A673 (cell line): ENCODE measurements at regions not wholly inside any gene's neighbourhood (a gene's known extent, or its start where the extent isn't known, plus 50 kb on each side); places are given as distances from the start of the nearest gene placed in this dataset.

Experiments used
- EZH2 ChIP-seq: fragments of 200-600 bp; sonication (generic); IDR thresholded peaks from 2 replicates; pipeline ENCODE4 v1.6.1; 2017; ENCODE audit warnings: borderline replicate concordance, low read depth, mild to moderate bottlenecking, mixed read lengths, antibody characterized with exemption, low read length; ENCODE audit not compliant: poor library complexity, severe bottlenecking
- TF ChIP-seq, protein P1 (sequence below): fragments of 300-800, 200-600 bp; sonication (generic); conservative IDR thresholded peaks from 2 replicates; pipeline ENCODE4 v1.5.1; 2017; ENCODE audit warnings: low read depth, mild to moderate bottlenecking, antibody characterized with exemption, low read length, moderate library complexity, mixed read lengths

DNA sequence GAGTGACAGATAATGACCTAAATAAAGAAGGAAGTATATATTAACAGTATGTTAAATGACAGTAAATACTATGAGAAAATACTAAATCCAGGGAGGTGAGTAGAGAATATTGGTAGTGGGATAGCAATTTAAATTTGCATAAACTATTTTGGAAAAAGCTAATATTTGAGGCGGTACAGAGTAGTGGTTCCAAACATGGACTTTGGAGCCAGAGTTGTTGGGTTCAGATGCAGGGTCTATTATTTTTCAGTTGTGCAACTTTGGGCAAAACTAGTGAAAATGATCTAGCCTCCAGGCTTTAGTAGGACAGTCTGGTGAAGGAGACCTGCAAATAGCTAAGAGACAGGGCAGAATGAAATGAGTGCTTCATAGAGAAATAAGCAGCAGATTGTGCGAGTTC lies 84.8 kb upstream of the SOX3 start:
- TF ChIP-seq, protein P1, sequence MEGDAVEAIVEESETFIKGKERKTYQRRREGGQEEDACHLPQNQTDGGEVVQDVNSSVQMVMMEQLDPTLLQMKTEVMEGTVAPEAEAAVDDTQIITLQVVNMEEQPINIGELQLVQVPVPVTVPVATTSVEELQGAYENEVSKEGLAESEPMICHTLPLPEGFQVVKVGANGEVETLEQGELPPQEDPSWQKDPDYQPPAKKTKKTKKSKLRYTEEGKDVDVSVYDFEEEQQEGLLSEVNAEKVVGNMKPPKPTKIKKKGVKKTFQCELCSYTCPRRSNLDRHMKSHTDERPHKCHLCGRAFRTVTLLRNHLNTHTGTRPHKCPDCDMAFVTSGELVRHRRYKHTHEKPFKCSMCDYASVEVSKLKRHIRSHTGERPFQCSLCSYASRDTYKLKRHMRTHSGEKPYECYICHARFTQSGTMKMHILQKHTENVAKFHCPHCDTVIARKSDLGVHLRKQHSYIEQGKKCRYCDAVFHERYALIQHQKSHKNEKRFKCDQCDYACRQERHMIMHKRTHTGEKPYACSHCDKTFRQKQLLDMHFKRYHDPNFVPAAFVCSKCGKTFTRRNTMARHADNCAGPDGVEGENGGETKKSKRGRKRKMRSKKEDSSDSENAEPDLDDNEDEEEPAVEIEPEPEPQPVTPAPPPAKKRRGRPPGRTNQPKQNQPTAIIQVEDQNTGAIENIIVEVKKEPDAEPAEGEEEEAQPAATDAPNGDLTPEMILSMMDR, result no peak
- no peak for TF ChIP-seq EZH2
